Activated naive CD8-positive, alpha-beta T cell treated with anti-CD3 and anti-CD28 coated beads, Interleukin-2, amount 50 U/mL, for 16 hours (primary cell): ENCODE measurements at regions not wholly inside any gene's neighbourhood (a gene's known extent, or its start where the extent isn't known, plus 50 kb on each side); places are given as distances from the start of the nearest gene placed in this dataset.
"Not testable (repeated sequence)": the region's sequence is repeated elsewhere in the genome, so short reads cannot be mapped to it uniquely, and the experiment has no call there.

Experiments
- DNase-seq: peaks from one replicate; pipeline ENCODE4 v3.0.0-alpha.2; 2020; ENCODE audit warnings: low read depth, low spot score

- DNase-seq, result no peak
These were observed 1639.4 kb upstream of the C9orf72 start for GRCh38 chr9:29212397-29213387.

GRCh38 chr9:29213417-29214153 is 1640.3 kb upstream of the C9orf72 start, which contains the start of gene LINGO2:
TSS of gene LINGO2 (minus strand) at chr9:29213601.
- no peak for DNase-seq

- DNase-seq, result no peak
These were observed 1640.9 kb upstream of the C9orf72 start for GRCh38 chr9:29214154-29214689.

- DNase-seq, result no peak
These were observed 1641.5 kb upstream of the C9orf72 start for GRCh38 chr9:29214690-29215253.

GRCh38 chr9:29217966-29218365 is 1644.7 kb upstream of the C9orf72 start:
- DNase-seq, result no peak

GRCh38 chr9:29220596-29221251 is 1647.4 kb upstream of the C9orf72 start:
- DNase-seq, result no peak

- no peak for DNase-seq
These were observed 1655.3 kb upstream of the C9orf72 start for GRCh38 chr9:29228558-29228957.

- DNase-seq, result no peak
These were observed 1657.7 kb upstream of the C9orf72 start for GRCh38 chr9:29230931-29231330.

GRCh38 chr9:29233193-29233592 is 1659.9 kb upstream of the C9orf72 start:
- DNase-seq, result no peak

GRCh38 chr9:29241320-29241719 is 1668.0 kb upstream of the C9orf72 start:
- DNase-seq, result no peak

GRCh38 chr9:29245351-29245750 is 1672.1 kb upstream of the C9orf72 start:
- DNase-seq, result no peak

- not testable (repeated sequence) for DNase-seq
These were observed 1697.1 kb upstream of the C9orf72 start for GRCh38 chr9:29270400-29270799.

GRCh38 chr9:29282121-29282520 is 1708.8 kb upstream of the C9orf72 start:
- DNase-seq, result no peak

GRCh38 chr9:29285818-29286217 is 1712.5 kb upstream of the C9orf72 start:
- DNase-seq, result no peak

- DNase-seq, result no peak
These were observed 1716.1 kb upstream of the C9orf72 start for GRCh38 chr9:29289365-29289764.

GRCh38 chr9:29290516-29290915 is 1717.2 kb upstream of the C9orf72 start:
- no peak for DNase-seq

GRCh38 chr9:29297592-29297991 is 1724.3 kb upstream of the C9orf72 start:
- DNase-seq, result no peak

GRCh38 chr9:29311221-29311620 is 1737.9 kb upstream of the C9orf72 start:
- DNase-seq, result no peak

- no peak for DNase-seq
These were observed 1739.0 kb upstream of the C9orf72 start for GRCh38 chr9:29312327-29312726.

GRCh38 chr9:29319736-29320513 is 1746.6 kb upstream of the C9orf72 start:
- DNase-seq, result no peak

GRCh38 chr9:29322240-29322639 is 1749.0 kb upstream of the C9orf72 start:
- DNase-seq, result no peak
